GM12891 (cell line): ENCODE measurements at regions not wholly inside any gene's neighbourhood (a gene's known extent, or its start where the extent isn't known, plus 50 kb on each side); places are given as distances from the start of the nearest gene placed in this dataset.

Source experiments
- POLR2A ChIP-seq: IDR thresholded peaks from 2 replicates; pipeline ENCODE4 v1.6.1; 2011; ENCODE audit warnings: low read depth, low read length, control low read depth
- POLR2AphosphoS5 ChIP-seq: IDR thresholded peaks from 2 replicates; pipeline ENCODE4 v1.6.1; 2011; ENCODE audit warnings: low read depth, low read length, control low read depth
- TAF1 ChIP-seq: IDR thresholded peaks from 2 replicates; pipeline ENCODE4 v1.6.1; 2011; ENCODE audit warnings: low read depth, low read length, control low read depth

DNA sequence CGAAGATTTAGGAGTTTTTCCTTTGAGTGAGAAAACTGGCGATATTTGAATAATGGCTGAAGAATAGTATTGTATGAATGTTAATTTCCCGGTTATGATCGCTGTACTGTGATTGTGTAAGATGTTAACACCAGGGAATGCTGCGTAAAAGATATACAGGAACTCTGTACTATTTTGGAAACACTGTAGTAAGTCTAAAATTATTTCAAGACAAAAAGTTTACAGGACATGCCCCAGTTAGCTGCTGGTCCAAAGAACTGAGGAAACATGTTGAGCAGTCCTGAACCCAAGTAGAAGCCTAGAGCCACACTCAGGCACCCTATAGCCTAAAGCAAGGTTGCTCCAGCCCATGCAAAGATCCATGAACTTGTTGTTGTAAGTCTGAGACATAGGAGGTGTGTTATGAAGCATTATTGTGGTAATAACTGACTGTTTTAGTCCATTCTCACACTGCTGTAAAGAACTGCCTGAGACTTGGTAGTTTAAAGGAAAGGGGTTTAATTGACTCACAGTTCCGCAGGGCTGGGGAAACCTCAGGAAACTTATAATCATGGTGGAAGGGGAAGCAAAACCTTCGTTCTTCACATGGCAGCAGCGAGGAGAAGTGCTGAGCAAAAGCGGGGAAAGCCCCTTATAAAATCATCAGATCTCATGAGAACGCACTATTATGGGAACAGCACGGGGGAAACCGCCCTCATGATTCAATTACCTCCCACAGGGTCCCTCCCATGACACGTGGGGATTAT lies 99.8 kb upstream of the RESF1 start:
- TF ChIP-seq POLR2A (no peak), POLR2AphosphoS5 (no peak), TAF1 (no peak)
